Kidney epithelial cell (primary cell): ENCODE measurements at regions not wholly inside any gene's neighbourhood (a gene's known extent, or its start where the extent isn't known, plus 50 kb on each side); places are given as distances from the start of the nearest gene placed in this dataset.
"Not testable (repeated sequence)": the region's sequence is repeated elsewhere in the genome, so short reads cannot be mapped to it uniquely, and the experiment has no call there.

Experiments
- DNase-seq: peaks from one replicate; pipeline ENCODE4 v3.0.0-alpha.2; 2010; ENCODE audit warnings: low read depth
- H3K27me3 ChIP-seq: 2 replicates; pipeline ENCODE4 v1.6.0; 2011; ENCODE audit warnings: low read length; ENCODE audit not compliant: control insufficient read depth, insufficient read depth
- H3K36me3 ChIP-seq: 2 replicates; pipeline ENCODE4 v1.5.1; 2011; ENCODE audit warnings: low read length; ENCODE audit not compliant: control insufficient read depth, insufficient read depth
- H3K4me3 ChIP-seq: 2 replicates; pipeline ENCODE4 v1.5.1; 2011; ENCODE audit warnings: low read depth, mild to moderate bottlenecking, control low read depth, low read length
- TF ChIP-seq, protein P1 (sequence below): IDR thresholded peaks from 2 replicates; pipeline ENCODE4 v1.5.1; 2011; ENCODE audit warnings: mild to moderate bottlenecking, moderate library complexity, low read length, control low read depth, inconsistent platforms; ENCODE audit not compliant: insufficient read depth, poor library complexity, severe bottlenecking

DNA sequence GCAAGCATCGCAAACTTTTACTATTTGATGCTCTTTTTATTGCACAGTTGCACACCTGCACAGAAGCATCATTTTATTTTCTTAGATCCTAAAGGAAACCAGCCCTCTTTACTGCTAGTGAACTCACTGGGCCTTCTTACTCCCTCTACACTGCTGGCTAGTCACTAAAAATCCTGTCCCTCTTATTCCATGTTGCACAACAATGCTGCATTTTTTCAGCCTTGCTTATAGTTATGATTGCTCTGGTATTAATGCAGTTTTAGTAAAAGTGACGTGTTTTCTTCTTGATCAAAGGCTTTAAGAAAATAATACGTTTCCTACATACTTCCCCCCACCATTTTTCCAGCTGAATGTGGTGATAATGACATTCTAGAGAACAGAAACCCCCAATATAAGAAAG lies 132.9 kb upstream of the FAM3C start:
- TF ChIP-seq, protein P1, sequence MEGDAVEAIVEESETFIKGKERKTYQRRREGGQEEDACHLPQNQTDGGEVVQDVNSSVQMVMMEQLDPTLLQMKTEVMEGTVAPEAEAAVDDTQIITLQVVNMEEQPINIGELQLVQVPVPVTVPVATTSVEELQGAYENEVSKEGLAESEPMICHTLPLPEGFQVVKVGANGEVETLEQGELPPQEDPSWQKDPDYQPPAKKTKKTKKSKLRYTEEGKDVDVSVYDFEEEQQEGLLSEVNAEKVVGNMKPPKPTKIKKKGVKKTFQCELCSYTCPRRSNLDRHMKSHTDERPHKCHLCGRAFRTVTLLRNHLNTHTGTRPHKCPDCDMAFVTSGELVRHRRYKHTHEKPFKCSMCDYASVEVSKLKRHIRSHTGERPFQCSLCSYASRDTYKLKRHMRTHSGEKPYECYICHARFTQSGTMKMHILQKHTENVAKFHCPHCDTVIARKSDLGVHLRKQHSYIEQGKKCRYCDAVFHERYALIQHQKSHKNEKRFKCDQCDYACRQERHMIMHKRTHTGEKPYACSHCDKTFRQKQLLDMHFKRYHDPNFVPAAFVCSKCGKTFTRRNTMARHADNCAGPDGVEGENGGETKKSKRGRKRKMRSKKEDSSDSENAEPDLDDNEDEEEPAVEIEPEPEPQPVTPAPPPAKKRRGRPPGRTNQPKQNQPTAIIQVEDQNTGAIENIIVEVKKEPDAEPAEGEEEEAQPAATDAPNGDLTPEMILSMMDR: no peak
- Histone ChIP-seq H3K4me3 (no peak overlapping the region), H3K27me3 (no peaks in the 10 kb centered on the region), H3K36me3 (no peaks in the 10 kb centered on the region)
- no peak for DNase-seq

DNA sequence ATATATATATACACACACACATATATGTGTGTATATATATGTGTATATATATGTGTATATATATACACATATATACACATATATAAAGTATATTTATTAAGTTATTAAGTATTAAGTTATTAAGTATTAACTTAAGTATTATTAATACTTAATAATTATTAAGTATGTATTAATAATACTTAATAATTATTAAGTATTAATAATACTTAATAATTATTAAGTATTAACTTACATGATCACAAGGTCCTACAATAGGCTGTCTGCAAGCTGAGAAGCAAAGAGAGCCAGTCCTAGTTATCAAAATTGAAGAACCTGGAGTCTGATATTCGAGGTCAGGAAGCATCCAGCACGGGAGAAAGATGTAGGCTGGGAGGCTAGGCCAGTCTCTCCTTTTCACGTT lies 130.1 kb upstream of the FAM3C start:
- H3K36me3 ChIP-seq, H3K4me3 ChIP-seq, H3K27me3 ChIP-seq, DNase-seq: not testable (repeated sequence)

DNA sequence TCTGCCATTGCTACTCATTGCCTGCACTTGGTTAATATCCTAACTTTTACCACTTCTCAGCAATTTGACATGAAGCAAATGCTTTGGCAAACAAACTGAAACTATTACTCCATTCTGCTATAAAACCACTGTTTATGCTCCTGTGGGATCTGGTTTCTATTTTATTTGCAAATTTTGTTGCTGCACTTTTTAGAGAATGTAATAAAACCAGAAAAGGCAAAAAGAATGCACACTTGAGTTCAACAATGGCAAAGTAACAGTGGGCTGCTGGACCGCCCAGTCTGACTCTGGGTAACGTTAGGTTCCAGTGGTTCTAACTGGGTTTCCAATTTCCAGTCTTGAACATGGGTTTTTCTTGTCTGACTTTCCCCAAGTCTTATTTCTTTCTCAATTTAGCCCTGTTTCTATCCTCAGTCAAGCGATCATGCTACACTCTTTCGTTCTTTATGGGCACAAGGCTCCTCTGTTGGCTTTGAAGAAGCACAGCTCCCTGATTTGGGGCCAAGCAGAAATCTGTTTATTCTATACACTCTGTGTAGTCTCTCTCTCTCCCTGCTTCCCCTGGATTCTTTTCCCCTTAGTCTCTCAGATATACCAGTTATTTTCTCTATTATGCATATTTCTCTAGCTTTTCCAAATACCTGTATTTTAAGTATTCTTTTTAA lies 129.2 kb upstream of the FAM3C start:
- TF ChIP-seq, protein P1: no peak
- H3K4me3 ChIP-seq: no peak overlapping the region
- no peaks in the 10 kb centered on the region for H3K27me3 ChIP-seq
- no peaks in the 10 kb centered on the region for H3K36me3 ChIP-seq
- DNase-seq: no peak

DNA sequence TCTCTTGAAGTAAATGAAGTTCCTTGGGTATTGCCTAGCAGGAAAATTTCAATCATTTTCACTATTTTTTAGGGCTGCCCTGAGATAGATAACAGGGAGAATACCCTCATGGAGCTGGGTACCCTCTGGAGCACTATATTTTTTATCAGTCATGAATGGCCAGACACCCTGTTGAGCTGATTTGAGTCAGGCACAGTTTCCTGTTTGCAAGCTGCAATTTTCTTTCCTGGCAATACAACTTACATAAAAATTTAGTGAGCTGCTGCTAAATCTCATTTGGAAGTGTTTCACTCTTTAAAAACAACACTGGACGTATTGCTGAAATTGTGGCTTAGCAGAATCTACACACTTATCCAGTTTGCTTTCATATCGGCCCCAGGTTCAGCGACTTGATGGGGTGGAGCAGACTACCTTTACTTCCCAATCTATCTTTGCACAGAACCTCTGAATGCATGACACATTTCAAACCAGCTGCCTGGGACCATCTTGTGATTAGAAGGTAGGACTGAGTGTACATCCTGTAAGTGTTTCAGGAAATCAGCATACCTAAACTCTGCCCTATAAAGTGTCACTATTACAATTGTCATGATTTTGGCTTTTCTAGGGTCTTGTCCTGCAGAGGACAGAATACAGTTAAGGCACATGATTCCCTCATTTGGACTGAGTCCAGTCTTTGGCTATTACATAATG lies 125.7 kb upstream of the FAM3C start:
- TF ChIP-seq, protein P1: no peak
- no peak for DNase-seq
- Histone ChIP-seq H3K4me3 (no peak overlapping the region), H3K27me3 (no peaks in the 10 kb centered on the region), H3K36me3 (no peaks in the 10 kb centered on the region)

DNA sequence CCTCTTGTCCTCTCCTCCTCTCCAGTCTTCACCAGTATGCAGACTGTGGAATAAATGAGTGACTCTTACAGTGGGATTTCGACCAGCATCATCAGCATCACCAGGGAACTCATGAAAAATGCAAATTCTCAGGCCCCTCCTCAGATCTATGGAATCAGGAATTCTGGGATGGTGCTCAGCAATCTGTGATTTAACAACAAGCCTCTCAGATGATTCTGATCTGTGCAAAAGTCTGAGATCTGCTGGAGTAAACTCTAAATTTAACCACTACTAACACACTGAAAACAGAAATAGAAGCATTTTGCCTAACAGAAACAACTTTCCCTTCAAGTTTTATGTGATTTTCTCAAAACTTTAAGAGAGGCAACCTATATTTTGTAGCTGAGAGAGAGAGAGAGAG lies 124.8 kb upstream of the FAM3C start:
- Histone ChIP-seq H3K4me3 (no peak overlapping the region), H3K27me3 (no peaks in the 10 kb centered on the region), H3K36me3 (no peaks in the 10 kb centered on the region)
- DNase-seq: no peak
- TF ChIP-seq, protein P1: no peak

DNA sequence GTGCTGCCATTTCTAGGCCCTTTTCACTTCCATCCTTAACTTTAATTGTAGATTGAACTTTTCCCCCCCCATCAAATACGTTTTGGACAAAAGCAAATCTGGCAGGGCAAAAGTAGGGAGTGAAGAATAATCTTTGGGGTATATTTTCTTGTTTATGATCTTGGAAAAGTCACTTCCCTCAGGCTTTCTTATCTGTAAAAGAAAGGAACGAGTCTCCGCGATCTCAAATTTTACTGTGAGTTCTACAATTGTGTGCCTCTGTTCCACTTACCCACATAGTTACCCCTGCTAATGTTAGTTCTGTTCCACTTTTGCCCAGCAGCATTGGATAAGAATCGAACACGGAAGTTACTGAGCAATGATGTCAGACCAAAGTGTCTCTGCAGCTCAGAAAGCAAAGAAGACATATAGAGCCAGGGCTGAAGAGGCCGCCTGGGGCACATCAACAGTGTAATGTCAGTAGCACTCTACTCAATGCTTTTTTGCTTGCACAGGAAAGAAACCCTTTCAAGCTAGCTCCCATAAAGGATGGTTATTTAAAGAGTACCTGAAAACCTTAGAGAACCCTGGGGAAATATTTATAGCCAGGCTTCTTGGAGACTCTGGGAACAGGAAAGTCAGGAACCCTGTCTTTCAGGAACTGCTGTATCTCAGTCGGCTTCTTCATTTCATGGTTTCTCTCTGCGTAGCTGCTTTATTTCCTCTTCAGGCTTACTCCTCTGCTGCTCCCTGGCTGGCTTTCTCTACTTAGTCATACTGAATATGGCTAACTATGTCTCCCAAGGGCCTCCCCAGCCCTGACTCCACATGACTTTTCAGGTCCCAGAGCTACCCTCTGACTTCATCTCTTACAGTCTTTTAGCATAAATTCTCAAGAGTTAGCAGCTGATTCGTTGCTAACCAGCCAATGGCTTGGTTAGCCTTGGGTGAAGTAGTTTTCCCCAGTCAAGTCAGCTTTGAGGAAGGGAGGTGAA lies 123.7 kb upstream of the FAM3C start:
- TF ChIP-seq, protein P1: no peak
- no peak for DNase-seq
- Histone ChIP-seq H3K27me3 (no peaks in the 10 kb centered on the region), H3K36me3 (no peaks in the 10 kb centered on the region), H3K4me3 (no peak overlapping the region)
